ENCODE measurements at regions not wholly inside any gene's neighbourhood (a gene's known extent, or its start where the extent isn't known, plus 50 kb on each side); places are given as distances from the start of the nearest gene placed in this dataset.

DNA sequence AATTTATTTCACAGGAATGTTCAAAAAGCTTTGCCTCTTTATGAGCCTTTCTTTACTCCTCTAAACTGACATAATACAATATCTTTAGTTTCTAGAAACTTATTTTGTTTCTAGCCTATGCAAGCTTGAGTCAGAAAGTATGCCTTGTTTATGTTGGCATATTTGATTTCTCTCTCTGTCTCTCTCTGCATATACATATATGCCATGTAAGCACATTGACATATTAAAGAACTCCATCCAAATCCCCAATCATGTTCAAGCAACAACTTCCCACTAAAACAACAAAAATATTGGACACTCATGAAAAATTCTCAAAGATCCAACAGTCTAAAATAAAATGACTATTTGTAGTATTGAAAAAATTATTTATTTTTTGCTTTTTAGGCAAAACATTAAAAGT is 1651.2 kb upstream of the ACVR2A start:
- Histone ChIP-seq H2AFZ (ENCODE audit: low read depth, low read length, poor library complexity, severe bottlenecking) (no peak overlapping the region), H3K36me3 (ENCODE audit: control insufficient read depth in 1 of 2, insufficient read depth in 2 of 2, low read length in 2 of 2) (no peaks in the 10 kb centered on the region), H3K27me3 (ENCODE audit: insufficient read depth, low read length) (no peaks in the 10 kb centered on the region), H3K4me1 (ENCODE audit: control insufficient read depth in 1 of 2, insufficient read depth in 2 of 2, low read length in 2 of 2) (no peaks in the 10 kb centered on the region), H3K9me2 (ENCODE audit: insufficient read depth) (no peaks in the 10 kb centered on the region), H3K4me2 (ENCODE audit: low read length) (no peak overlapping the region), H4K20me1 (ENCODE audit: insufficient read depth) (no peaks in the 10 kb centered on the region), H3K9ac (ENCODE audit: low read length) (no peak overlapping the region), H3K4me3 (replicated peaks in 1 of 2; ENCODE audit: low read depth in 1 of 2, low read length in 2 of 2) (no peak overlapping the region), H3K9me3 (ENCODE audit: control insufficient read depth in 1 of 2, insufficient read depth in 1 of 2, low read depth in 1 of 2, low read length in 2 of 2) (no peaks in the 10 kb centered on the region), H3K27ac (ENCODE audit: low read depth, low read length) (no peak overlapping the region), H3K79me2 (ENCODE audit: insufficient read depth, low read length) (no peaks in the 10 kb centered on the region)
- no peak for DNase-seq (ENCODE audit: low read depth, low spot score)
- intact Hi-C loops (cut with micrococcal nuclease), result no loop called here
- ChIA-PET RAD21 (ENCODE audit: low non-redundant PET in 1 of 2, low total read pairs in 2 of 2, uncharacterized antibody in 2 of 2, unreplicated experiment in 2 of 2) (no interaction called here), POLR2A (no interaction called here), CTCF (no interaction called here)
- no peak for ATAC-seq
- no TSS peak for BruUV-seq (replicated peaks)
- no peak for TF ChIP-seq YY1 (IDR thresholded peaks at IDR 0.05; ENCODE audit: extremely low read depth, insufficient replicate concordance, low read depth, low read length)
- TF ChIP-seq SRF (IDR thresholded peaks at IDR 0.05; ENCODE audit: low read depth), result no peak
- no peak for TF ChIP-seq SP1 (IDR thresholded peaks at IDR 0.05; ENCODE audit: low read depth)
- TF ChIP-seq, protein P1, sequence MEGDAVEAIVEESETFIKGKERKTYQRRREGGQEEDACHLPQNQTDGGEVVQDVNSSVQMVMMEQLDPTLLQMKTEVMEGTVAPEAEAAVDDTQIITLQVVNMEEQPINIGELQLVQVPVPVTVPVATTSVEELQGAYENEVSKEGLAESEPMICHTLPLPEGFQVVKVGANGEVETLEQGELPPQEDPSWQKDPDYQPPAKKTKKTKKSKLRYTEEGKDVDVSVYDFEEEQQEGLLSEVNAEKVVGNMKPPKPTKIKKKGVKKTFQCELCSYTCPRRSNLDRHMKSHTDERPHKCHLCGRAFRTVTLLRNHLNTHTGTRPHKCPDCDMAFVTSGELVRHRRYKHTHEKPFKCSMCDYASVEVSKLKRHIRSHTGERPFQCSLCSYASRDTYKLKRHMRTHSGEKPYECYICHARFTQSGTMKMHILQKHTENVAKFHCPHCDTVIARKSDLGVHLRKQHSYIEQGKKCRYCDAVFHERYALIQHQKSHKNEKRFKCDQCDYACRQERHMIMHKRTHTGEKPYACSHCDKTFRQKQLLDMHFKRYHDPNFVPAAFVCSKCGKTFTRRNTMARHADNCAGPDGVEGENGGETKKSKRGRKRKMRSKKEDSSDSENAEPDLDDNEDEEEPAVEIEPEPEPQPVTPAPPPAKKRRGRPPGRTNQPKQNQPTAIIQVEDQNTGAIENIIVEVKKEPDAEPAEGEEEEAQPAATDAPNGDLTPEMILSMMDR (IDR thresholded peaks at IDR 0.05 in 2 of 3, conservative IDR thresholded peaks at IDR 0.05 in 1 of 3; ENCODE audit: borderline replicate concordance in 1 of 3, insufficient read depth in 1 of 3, low read depth in 2 of 3, low read length in 2 of 3), result no peak

DNA sequence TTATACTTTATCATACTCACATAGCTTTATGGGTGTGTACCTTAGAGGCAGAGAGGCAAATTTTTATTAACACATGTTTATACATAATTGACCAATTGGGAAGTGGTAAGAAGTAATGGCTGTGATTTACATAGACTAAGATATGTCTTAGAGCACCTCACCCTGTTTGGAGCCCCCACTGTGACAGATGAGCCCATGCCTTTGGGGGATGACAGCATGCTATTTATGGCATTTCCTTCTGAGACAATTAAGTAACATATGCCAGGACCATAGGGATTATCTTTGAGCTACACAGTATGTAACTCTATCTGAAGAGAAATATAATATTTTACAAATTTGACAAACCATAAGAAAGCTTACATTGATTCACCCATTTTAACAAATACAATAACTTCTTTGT is 1655.3 kb upstream of the ACVR2A start:
- H3K4me1 ChIP-seq (ENCODE audit: control insufficient read depth in 1 of 2, insufficient read depth in 2 of 2, low read length in 2 of 2), result no peaks in the 10 kb centered on the region
- intact Hi-C loops (cut with micrococcal nuclease), result no loop called here
- no peak overlapping the region for H3K27ac ChIP-seq (ENCODE audit: low read depth, low read length)
- ChIA-PET RAD21 (ENCODE audit: low non-redundant PET in 1 of 2, low total read pairs in 2 of 2, uncharacterized antibody in 2 of 2, unreplicated experiment in 2 of 2) (no interaction called here), CTCF (no interaction called here), POLR2A (no interaction called here)
- no peak overlapping the region for H3K9ac ChIP-seq (ENCODE audit: low read length)
- H3K27me3 ChIP-seq (ENCODE audit: insufficient read depth, low read length), result no peaks in the 10 kb centered on the region
- H3K9me2 ChIP-seq (ENCODE audit: insufficient read depth), result no peaks in the 10 kb centered on the region
- H3K4me3 ChIP-seq (replicated peaks in 1 of 2; ENCODE audit: low read depth in 1 of 2, low read length in 2 of 2), result no peak overlapping the region
- H3K4me2 ChIP-seq (ENCODE audit: low read length), result no peak overlapping the region
- H4K20me1 ChIP-seq (ENCODE audit: insufficient read depth), result no peaks in the 10 kb centered on the region
- ATAC-seq (no peak), DNase-seq (ENCODE audit: low read depth, low spot score) (no peak)
- H3K9me3 ChIP-seq (ENCODE audit: control insufficient read depth in 1 of 2, insufficient read depth in 1 of 2, low read depth in 1 of 2, low read length in 2 of 2), result no peaks in the 10 kb centered on the region
- H3K36me3 ChIP-seq (ENCODE audit: control insufficient read depth in 1 of 2, insufficient read depth in 2 of 2, low read length in 2 of 2), result no peaks in the 10 kb centered on the region
- no peak overlapping the region for H2AFZ ChIP-seq (ENCODE audit: low read depth, low read length, poor library complexity, severe bottlenecking)
- H3K79me2 ChIP-seq (ENCODE audit: insufficient read depth, low read length), result no peaks in the 10 kb centered on the region
- no TSS peak for BruUV-seq (replicated peaks)
- TF ChIP-seq, protein P1 (IDR thresholded peaks at IDR 0.05 in 2 of 3, conservative IDR thresholded peaks at IDR 0.05 in 1 of 3; ENCODE audit: borderline replicate concordance in 1 of 3, insufficient read depth in 1 of 3, low read depth in 2 of 3, low read length in 2 of 3), result no peak
- TF ChIP-seq, protein P2, sequence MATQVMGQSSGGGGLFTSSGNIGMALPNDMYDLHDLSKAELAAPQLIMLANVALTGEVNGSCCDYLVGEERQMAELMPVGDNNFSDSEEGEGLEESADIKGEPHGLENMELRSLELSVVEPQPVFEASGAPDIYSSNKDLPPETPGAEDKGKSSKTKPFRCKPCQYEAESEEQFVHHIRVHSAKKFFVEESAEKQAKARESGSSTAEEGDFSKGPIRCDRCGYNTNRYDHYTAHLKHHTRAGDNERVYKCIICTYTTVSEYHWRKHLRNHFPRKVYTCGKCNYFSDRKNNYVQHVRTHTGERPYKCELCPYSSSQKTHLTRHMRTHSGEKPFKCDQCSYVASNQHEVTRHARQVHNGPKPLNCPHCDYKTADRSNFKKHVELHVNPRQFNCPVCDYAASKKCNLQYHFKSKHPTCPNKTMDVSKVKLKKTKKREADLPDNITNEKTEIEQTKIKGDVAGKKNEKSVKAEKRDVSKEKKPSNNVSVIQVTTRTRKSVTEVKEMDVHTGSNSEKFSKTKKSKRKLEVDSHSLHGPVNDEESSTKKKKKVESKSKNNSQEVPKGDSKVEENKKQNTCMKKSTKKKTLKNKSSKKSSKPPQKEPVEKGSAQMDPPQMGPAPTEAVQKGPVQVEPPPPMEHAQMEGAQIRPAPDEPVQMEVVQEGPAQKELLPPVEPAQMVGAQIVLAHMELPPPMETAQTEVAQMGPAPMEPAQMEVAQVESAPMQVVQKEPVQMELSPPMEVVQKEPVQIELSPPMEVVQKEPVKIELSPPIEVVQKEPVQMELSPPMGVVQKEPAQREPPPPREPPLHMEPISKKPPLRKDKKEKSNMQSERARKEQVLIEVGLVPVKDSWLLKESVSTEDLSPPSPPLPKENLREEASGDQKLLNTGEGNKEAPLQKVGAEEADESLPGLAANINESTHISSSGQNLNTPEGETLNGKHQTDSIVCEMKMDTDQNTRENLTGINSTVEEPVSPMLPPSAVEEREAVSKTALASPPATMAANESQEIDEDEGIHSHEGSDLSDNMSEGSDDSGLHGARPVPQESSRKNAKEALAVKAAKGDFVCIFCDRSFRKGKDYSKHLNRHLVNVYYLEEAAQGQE (IDR thresholded peaks at IDR 0.05; ENCODE audit: low read depth), result no peak
- no peak for TF ChIP-seq EGR1 (IDR thresholded peaks at IDR 0.05; ENCODE audit: low read depth)
- TF ChIP-seq SIN3A (IDR thresholded peaks at IDR 0.05; ENCODE audit: low read depth), result no peak
- TF ChIP-seq, protein P3, sequence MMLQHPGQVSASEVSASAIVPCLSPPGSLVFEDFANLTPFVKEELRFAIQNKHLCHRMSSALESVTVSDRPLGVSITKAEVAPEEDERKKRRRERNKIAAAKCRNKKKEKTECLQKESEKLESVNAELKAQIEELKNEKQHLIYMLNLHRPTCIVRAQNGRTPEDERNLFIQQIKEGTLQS (IDR thresholded peaks at IDR 0.05), result no peak
- no peak for TF ChIP-seq SRF (IDR thresholded peaks at IDR 0.05; ENCODE audit: low read depth)
- TF ChIP-seq CEBPB (IDR thresholded peaks at IDR 0.05; ENCODE audit: low read depth), result no peak
- TF ChIP-seq ELF1 (IDR thresholded peaks at IDR 0.05; ENCODE audit: borderline replicate concordance, low read depth), result no peak
- no peak for TF ChIP-seq EZH2phosphoT487 (IDR thresholded peaks at IDR 0.05; ENCODE audit: borderline replicate concordance)
- TF ChIP-seq RAD21 (IDR thresholded peaks at IDR 0.05; ENCODE audit: low read depth), result no peak
- no peak for TF ChIP-seq ZFX (IDR thresholded peaks at IDR 0.05)
- TF ChIP-seq POLR2A (IDR thresholded peaks at IDR 0.05; ENCODE audit: borderline replicate concordance, extremely low read depth, insufficient read depth, insufficient read length), result no peak
